ENCODE measurements at regions not wholly inside any gene's neighbourhood (a gene's known extent, or its start where the extent isn't known, plus 50 kb on each side); places are given as distances from the start of the nearest gene placed in this dataset.

DNA sequence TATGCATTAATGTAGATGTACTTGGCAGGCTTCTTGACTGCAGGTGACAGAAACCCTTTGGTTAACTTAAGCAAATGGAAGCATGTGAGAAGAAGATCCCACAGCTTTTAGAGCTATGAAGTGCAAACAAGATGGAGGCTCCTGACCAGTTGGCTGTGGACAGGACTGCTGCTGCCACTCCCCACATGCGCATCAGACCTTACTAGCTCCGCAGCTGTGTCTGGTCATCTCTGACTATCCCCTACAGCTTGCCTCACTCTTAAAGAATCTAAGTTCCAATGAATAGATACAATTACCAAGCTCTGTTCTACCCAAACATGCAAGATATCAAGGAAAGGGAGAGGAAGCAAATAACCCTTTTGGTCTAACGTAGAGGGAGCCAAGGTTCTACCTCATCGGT, 587.6 kb downstream of the DSC3 start:
- Mint-ChIP-seq H3K9me3 (ENCODE audit: unreplicated experiment) (no peaks in the 10 kb centered on the region), H3K36me3 (ENCODE audit: insufficient read depth, unreplicated experiment) (no peaks in the 10 kb centered on the region), H3K4me3 (ENCODE audit: unreplicated experiment) (no peak overlapping the region), H3K27me3 (ENCODE audit: insufficient read depth, unreplicated experiment) (no peaks in the 10 kb centered on the region), H3K27ac (ENCODE audit: low read depth, unreplicated experiment) (no peak overlapping the region), H3K4me1 (ENCODE audit: insufficient read depth, unreplicated experiment) (no peaks in the 10 kb centered on the region)
- TF ChIP-seq, protein P1, sequence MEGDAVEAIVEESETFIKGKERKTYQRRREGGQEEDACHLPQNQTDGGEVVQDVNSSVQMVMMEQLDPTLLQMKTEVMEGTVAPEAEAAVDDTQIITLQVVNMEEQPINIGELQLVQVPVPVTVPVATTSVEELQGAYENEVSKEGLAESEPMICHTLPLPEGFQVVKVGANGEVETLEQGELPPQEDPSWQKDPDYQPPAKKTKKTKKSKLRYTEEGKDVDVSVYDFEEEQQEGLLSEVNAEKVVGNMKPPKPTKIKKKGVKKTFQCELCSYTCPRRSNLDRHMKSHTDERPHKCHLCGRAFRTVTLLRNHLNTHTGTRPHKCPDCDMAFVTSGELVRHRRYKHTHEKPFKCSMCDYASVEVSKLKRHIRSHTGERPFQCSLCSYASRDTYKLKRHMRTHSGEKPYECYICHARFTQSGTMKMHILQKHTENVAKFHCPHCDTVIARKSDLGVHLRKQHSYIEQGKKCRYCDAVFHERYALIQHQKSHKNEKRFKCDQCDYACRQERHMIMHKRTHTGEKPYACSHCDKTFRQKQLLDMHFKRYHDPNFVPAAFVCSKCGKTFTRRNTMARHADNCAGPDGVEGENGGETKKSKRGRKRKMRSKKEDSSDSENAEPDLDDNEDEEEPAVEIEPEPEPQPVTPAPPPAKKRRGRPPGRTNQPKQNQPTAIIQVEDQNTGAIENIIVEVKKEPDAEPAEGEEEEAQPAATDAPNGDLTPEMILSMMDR (IDR thresholded peaks at IDR 0.05; ENCODE audit: unreplicated experiment): no peak
- DNase-seq (ENCODE audit: unreplicated experiment): no peak
- intact Hi-C loops (cut with micrococcal nuclease): loop anchor here (10.0 kb wide), 1 partner anchor 60 kb away; no protein-coding TSS in a partner anchor
- BruUV-seq (replicated peaks): no TSS peak
- ChIA-PET POLR2A (no interaction called here), CTCF (no interaction called here)

DNA sequence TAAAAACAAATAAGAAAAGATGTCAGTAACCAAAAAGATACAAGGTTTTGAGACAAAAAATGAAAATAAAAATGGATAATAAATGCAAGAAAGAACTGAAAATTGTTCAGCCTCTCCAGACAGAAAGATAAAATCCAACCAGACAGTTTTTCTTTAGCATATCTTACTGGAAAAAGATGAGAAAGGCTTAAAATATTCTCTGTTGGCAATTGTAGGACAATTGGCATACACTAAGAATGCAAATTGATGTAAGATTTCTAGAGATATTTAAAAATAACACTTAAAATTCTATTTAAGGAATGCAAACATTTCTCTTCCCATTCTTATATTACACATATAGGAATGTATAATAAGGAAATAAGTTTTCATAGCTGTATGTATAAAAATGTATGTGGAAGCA, 590.6 kb downstream of the DSC3 start:
- no TSS peak for BruUV-seq (replicated peaks)
- peaks cover 11% of the 10 kb centered on the region for H3K27me3 Mint-ChIP-seq (ENCODE audit: insufficient read depth, unreplicated experiment)
- POLR2A ChIA-PET: no interaction called here
- H3K27ac Mint-ChIP-seq (ENCODE audit: low read depth, unreplicated experiment): no peak overlapping the region
- no peak overlapping the region for H3K4me3 Mint-ChIP-seq (ENCODE audit: unreplicated experiment)
- no peaks in the 10 kb centered on the region for H3K9me3 Mint-ChIP-seq (ENCODE audit: unreplicated experiment)
- TF ChIP-seq, protein P1 (IDR thresholded peaks at IDR 0.05; ENCODE audit: unreplicated experiment): no peak
- DNase-seq (ENCODE audit: unreplicated experiment): no peak
- no peaks in the 10 kb centered on the region for H3K4me1 Mint-ChIP-seq (ENCODE audit: insufficient read depth, unreplicated experiment)
- CTCF ChIA-PET: no interaction called here
- H3K36me3 Mint-ChIP-seq (ENCODE audit: insufficient read depth, unreplicated experiment): no peaks in the 10 kb centered on the region
- intact Hi-C loops (cut with micrococcal nuclease): loop anchor here (10.0 kb wide), 1 partner anchor 63 kb away; no protein-coding TSS in a partner anchor

DNA sequence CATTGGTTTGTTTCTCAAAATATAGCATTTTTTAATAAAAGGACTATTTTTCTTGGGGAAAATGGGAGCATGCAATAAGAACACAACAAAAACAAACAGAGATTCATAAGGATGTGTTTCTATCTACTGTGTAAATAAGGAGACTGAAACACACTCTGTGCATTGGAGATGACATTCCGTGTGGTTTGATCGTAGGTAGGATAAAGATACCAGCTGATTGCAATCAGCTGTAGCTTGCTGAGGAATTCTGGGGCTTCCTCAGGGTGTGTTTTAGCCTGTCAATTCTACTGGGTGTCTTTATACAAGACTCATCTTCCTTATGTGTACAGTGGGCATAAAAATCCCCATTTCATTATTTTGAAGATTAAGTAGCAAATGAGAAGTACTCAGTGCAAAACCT, 591.6 kb downstream of the DSC3 start:
- Mint-ChIP-seq H3K4me3 (ENCODE audit: unreplicated experiment) (no peak overlapping the region), H3K36me3 (ENCODE audit: insufficient read depth, unreplicated experiment) (no peaks in the 10 kb centered on the region), H3K9me3 (ENCODE audit: unreplicated experiment) (no peaks in the 10 kb centered on the region), H3K27me3 (ENCODE audit: insufficient read depth, unreplicated experiment) (peaks cover 11% of the 10 kb centered on the region), H3K27ac (ENCODE audit: low read depth, unreplicated experiment) (no peak overlapping the region), H3K4me1 (ENCODE audit: insufficient read depth, unreplicated experiment) (no peaks in the 10 kb centered on the region)
- no peak for DNase-seq (ENCODE audit: unreplicated experiment)
- intact Hi-C loops (cut with micrococcal nuclease): loop anchor here (10.0 kb wide), 1 partner anchor 64 kb away; no protein-coding TSS in a partner anchor
- TF ChIP-seq, protein P1 (IDR thresholded peaks at IDR 0.05; ENCODE audit: unreplicated experiment): no peak
- no TSS peak for BruUV-seq (replicated peaks)
- CTCF ChIA-PET: no interaction called here
- POLR2A ChIA-PET: no interaction called here

DNA sequence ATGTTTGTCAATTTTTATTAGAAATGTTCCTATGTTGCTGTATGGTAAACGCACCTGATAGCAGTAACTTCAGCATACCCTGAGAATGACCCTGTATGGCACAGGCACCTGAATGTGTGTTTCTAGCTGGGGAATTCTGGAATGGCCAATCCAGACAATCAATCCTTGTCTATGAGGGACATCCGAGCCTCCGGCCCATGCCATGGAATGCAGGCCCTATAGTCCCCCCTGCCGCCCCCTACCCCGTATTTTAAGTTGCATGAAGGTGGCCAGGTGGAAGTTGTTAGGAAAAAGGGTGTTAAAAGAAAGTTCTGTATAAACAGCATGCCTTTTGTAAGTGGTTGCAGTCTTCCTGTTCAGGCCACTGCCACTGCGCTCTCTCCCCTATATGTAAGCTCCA, 595.9 kb downstream of the DSC3 start:
- Mint-ChIP-seq H3K9me3 (ENCODE audit: unreplicated experiment) (no peaks in the 10 kb centered on the region), H3K4me3 (ENCODE audit: unreplicated experiment) (no peak overlapping the region), H3K27me3 (ENCODE audit: insufficient read depth, unreplicated experiment) (peaks cover 11% of the 10 kb centered on the region), H3K36me3 (ENCODE audit: insufficient read depth, unreplicated experiment) (no peaks in the 10 kb centered on the region), H3K27ac (ENCODE audit: low read depth, unreplicated experiment) (no peak overlapping the region), H3K4me1 (ENCODE audit: insufficient read depth, unreplicated experiment) (no peaks in the 10 kb centered on the region)
- CTCF ChIA-PET: interaction anchor here (0.6 kb wide), 1 partner anchor 27 kb away, joined by 3 read pairs; no protein-coding TSS in a partner anchor
- POLR2A ChIA-PET: interaction anchor here (1.1 kb wide), 1 partner anchor 9 kb away, joined by 4 read pairs; no protein-coding TSS in a partner anchor
- no TSS peak for BruUV-seq (replicated peaks)
- no peak for DNase-seq (ENCODE audit: unreplicated experiment)
- intact Hi-C loops (cut with micrococcal nuclease): no loop called here
- TF ChIP-seq, protein P1 (IDR thresholded peaks at IDR 0.05; ENCODE audit: unreplicated experiment): no peak

Measured in MCF 10A (cell line).